ENCODE measurements at regions not wholly inside any gene's neighbourhood (a gene's known extent, or its start where the extent isn't known, plus 50 kb on each side); places are given as distances from the start of the nearest gene placed in this dataset.

DNA sequence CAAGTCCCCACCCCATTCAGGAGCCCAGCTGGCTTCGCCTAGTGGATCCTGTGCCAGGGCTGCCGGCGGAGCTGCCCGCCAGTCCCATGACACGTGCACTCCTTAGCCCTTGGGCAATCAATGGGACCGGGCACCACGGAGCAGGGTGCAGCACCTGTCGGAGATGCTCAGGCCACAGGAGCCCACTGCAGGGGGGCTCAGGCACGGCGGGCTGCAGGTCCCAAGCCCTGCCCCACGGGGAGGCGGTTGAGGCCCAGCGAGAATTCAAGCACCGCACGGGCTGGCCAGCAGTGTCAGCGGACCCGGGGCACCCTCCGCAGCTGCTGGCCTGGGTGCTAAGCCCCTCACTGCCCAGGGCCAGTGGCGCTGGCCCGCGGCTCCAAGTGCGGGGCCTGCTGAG lies 969.7 kb upstream of the CDH10 start:
- TF ChIP-seq TEAD4 (IDR thresholded peaks at IDR 0.05; ENCODE audit: borderline replicate concordance, insufficient read depth), result no peak
- TF ChIP-seq, protein P1, sequence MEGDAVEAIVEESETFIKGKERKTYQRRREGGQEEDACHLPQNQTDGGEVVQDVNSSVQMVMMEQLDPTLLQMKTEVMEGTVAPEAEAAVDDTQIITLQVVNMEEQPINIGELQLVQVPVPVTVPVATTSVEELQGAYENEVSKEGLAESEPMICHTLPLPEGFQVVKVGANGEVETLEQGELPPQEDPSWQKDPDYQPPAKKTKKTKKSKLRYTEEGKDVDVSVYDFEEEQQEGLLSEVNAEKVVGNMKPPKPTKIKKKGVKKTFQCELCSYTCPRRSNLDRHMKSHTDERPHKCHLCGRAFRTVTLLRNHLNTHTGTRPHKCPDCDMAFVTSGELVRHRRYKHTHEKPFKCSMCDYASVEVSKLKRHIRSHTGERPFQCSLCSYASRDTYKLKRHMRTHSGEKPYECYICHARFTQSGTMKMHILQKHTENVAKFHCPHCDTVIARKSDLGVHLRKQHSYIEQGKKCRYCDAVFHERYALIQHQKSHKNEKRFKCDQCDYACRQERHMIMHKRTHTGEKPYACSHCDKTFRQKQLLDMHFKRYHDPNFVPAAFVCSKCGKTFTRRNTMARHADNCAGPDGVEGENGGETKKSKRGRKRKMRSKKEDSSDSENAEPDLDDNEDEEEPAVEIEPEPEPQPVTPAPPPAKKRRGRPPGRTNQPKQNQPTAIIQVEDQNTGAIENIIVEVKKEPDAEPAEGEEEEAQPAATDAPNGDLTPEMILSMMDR (IDR thresholded peaks at IDR 0.05), result no peak
- TF ChIP-seq POLR2AphosphoS5 (IDR thresholded peaks at IDR 0.05; ENCODE audit: low read depth, low read length), result no peak
- TF ChIP-seq SMC3 (IDR thresholded peaks at IDR 0.05; ENCODE audit: low read depth, low read length), result no peak
- TF ChIP-seq EP300 (IDR thresholded peaks at IDR 0.05; ENCODE audit: borderline replicate concordance in 1 of 2, low read depth in 1 of 2, low read length in 1 of 2), result no peak
- TF ChIP-seq TAF1 (IDR thresholded peaks at IDR 0.05; ENCODE audit: borderline replicate concordance, low read depth, low read length), result no peak
- TF ChIP-seq RFX5 (IDR thresholded peaks at IDR 0.05; ENCODE audit: low read length), result no peak

All from SK-N-SH (cell line).